A673 (cell line): ENCODE measurements at regions not wholly inside any gene's neighbourhood (a gene's known extent, or its start where the extent isn't known, plus 50 kb on each side); places are given as distances from the start of the nearest gene placed in this dataset.

Source experiments
- BruUV-seq: library from RNA; stranded (reverse); fragments of 400-500 nt; replicated peaks from 2 replicates; lab custom pipeline; 2021; lab: Mats Ljungman, UMichigan
- CTCF ChIA-PET: fragments of 300-600 bp; sonication (Branson Sonifier 250); formaldehyde crosslinking; loops from one replicate; lab custom pipeline; 2022; ENCODE audit warnings: antibody characterized with exemption; lab: Charles Lee
- POLR2A ChIA-PET: fragments of 300-600 bp; sonication (Branson Sonifier 250); formaldehyde crosslinking; loops from one replicate; lab custom pipeline; 2022; ENCODE audit warnings: antibody characterized with exemption; ENCODE audit not compliant: low non-redundant PET; lab: Charles Lee
- DNase-seq: peaks from one replicate; pipeline ENCODE4 v3.0.0-alpha.2; 2015; ENCODE audit warnings: low spot score
- H3K27ac ChIP-seq: fragments of 200-600 bp; sonication (generic); 2 replicates; pipeline ENCODE4 v1.5.1; 2016; ENCODE audit warnings: mixed run types, low read depth, mild to moderate bottlenecking, mixed read lengths, antibody characterized with exemption, low read length; ENCODE audit not compliant: poor library complexity, severe bottlenecking
- H3K27me3 ChIP-seq: fragments of 200-600 bp; sonication (generic); replicated peaks from 2 replicates; pipeline ENCODE4 v1.6.1; 2017; ENCODE audit warnings: mixed run types, low read depth, mild to moderate bottlenecking, mixed read lengths, antibody characterized with exemption, low read length; ENCODE audit not compliant: insufficient read depth, poor library complexity
- H3K36me3 ChIP-seq: fragments of 200-600 bp; sonication (generic); 2 replicates; pipeline ENCODE4 v1.6.1; 2016; ENCODE audit warnings: mixed run types, mild to moderate bottlenecking, mixed read lengths, antibody characterized with exemption, low read length; ENCODE audit not compliant: insufficient read depth, poor library complexity, severe bottlenecking
- H3K4me1 ChIP-seq: fragments of 200-600 bp; sonication (generic); 2 replicates; pipeline ENCODE4 v1.6.1; 2017; ENCODE audit warnings: mixed run types, mild to moderate bottlenecking, mixed read lengths, antibody characterized with exemption, low read length; ENCODE audit not compliant: insufficient read depth, poor library complexity, severe bottlenecking
- H3K4me3 ChIP-seq: fragments of 200-600 bp; sonication (generic); 2 replicates; pipeline ENCODE4 v1.5.1; 2016; ENCODE audit warnings: low read depth, mixed run types, mild to moderate bottlenecking, mixed read lengths, low read length; ENCODE audit not compliant: poor library complexity, severe bottlenecking
- H3K9me3 ChIP-seq: fragments of 200-600 bp; sonication (generic); 2 replicates; pipeline ENCODE4 v1.6.1; 2016; ENCODE audit warnings: mixed run types, low read depth, mild to moderate bottlenecking, mixed read lengths, antibody characterized with exemption, low read length; ENCODE audit not compliant: poor library complexity, severe bottlenecking
- CTCF ChIP-seq: fragments of 300-800, 200-600 bp; sonication (generic); conservative IDR thresholded peaks from 2 replicates; pipeline ENCODE4 v1.5.1; 2017; ENCODE audit warnings: low read depth, mild to moderate bottlenecking, antibody characterized with exemption, low read length, moderate library complexity, mixed read lengths
- EZH2 ChIP-seq: fragments of 200-600 bp; sonication (generic); IDR thresholded peaks from 2 replicates; pipeline ENCODE4 v1.6.1; 2017; ENCODE audit warnings: borderline replicate concordance, low read depth, mild to moderate bottlenecking, mixed read lengths, antibody characterized with exemption, low read length; ENCODE audit not compliant: poor library complexity, severe bottlenecking
- intact Hi-C: fragments of 100-400 bp; cut with micrococcal nuclease; formaldehyde crosslinking; loops from one replicate; pipeline ENCODE4 v1.10.0; 2022; ENCODE audit not compliant: unreplicated experiment

- H3K27ac ChIP-seq, result no peak overlapping the region
- DNase-seq, result peak; percentile 41
- intact Hi-C loops, result no loop called here
- H3K4me3 ChIP-seq, result no peak overlapping the region
- peaks cover 62% of the 10 kb centered on the region for H3K27me3 ChIP-seq
- ChIA-PET CTCF (no interaction called here), POLR2A (no interaction called here)
- H3K9me3 ChIP-seq, result no peaks in the 10 kb centered on the region
- BruUV-seq, result no TSS peak
- no peaks in the 10 kb centered on the region for H3K36me3 ChIP-seq
- TF ChIP-seq CTCF (no peak), EZH2 (no peak)
- no peaks in the 10 kb centered on the region for H3K4me1 ChIP-seq
Observed at GRCh38 chr2:164389411-164389810, 231.9 kb downstream of the GRB14 start.

GRCh38 chr2:164388511-164388910, 232.8 kb downstream of the GRB14 start:
- POLR2A ChIA-PET, result no interaction called here
- no peak overlapping the region for H3K27ac ChIP-seq

GRCh38 chr2:164386231-164386630, 235.1 kb downstream of the GRB14 start:
- peaks cover 66% of the 10 kb centered on the region for H3K27me3 ChIP-seq
- POLR2A ChIA-PET, result no interaction called here
- H3K4me3 ChIP-seq, result no peak overlapping the region
- no peaks in the 10 kb centered on the region for H3K36me3 ChIP-seq
- no peaks in the 10 kb centered on the region for H3K4me1 ChIP-seq
- DNase-seq, result no peak
- TF ChIP-seq CTCF (no peak), EZH2 (no peak)
- CTCF ChIA-PET, result no interaction called here
- BruUV-seq, result no TSS peak
- H3K27ac ChIP-seq, result no peak overlapping the region
- no peaks in the 10 kb centered on the region for H3K9me3 ChIP-seq
- intact Hi-C loops, result no loop called here

More at GRCh38 chr2:164388511-164388910, 232.8 kb downstream of the GRB14 start:
- intact Hi-C loops, result no loop called here
- no peaks in the 10 kb centered on the region for H3K4me1 ChIP-seq
- DNase-seq, result peak; percentile 35
- no peaks in the 10 kb centered on the region for H3K36me3 ChIP-seq
- no peaks in the 10 kb centered on the region for H3K9me3 ChIP-seq
- no TSS peak for BruUV-seq
- no peak overlapping the region for H3K4me3 ChIP-seq
- TF ChIP-seq EZH2 (no peak), CTCF (no peak)
- CTCF ChIA-PET, result no interaction called here
- peaks cover 61% of the 10 kb centered on the region for H3K27me3 ChIP-seq
